DND-41 (cell line): ENCODE measurements at regions not wholly inside any gene's neighbourhood (a gene's known extent, or its start where the extent isn't known, plus 50 kb on each side); places are given as distances from the start of the nearest gene placed in this dataset.

Experiments used
- ATAC-seq: fragments of 200-7000 bp; cut with Tn5 transposase; 3 replicates; pipeline ENCODE4 v1.9.1; 2021; ENCODE audit warnings: low read depth; ENCODE audit not compliant: insufficient read depth
- DNase-seq: peaks from one replicate; pipeline ENCODE4 v3.0.0-alpha.2; 2020
- H2AFZ ChIP-seq: 2 replicates; pipeline ENCODE4 v1.6.0; 2012; ENCODE audit warnings: low read depth, low read length
- H3K27ac ChIP-seq: 2 replicates; pipeline ENCODE4 v1.5.1; 2012; ENCODE audit warnings: low read length, inconsistent platforms
- H3K27me3 ChIP-seq: fragments of 200-600 bp; sonication (generic); 2 replicates; pipeline ENCODE4 v1.6.0; 2012; ENCODE audit warnings: low read length, mild to moderate bottlenecking, inconsistent platforms; ENCODE audit not compliant: insufficient read depth, poor library complexity
- H3K36me3 ChIP-seq: 2 replicates; pipeline ENCODE4 v1.5.1; 2012; ENCODE audit warnings: low read length, inconsistent platforms; ENCODE audit not compliant: insufficient read depth
- H3K4me1 ChIP-seq: 2 replicates; pipeline ENCODE4 v1.5.1; 2012; ENCODE audit warnings: mild to moderate bottlenecking, low read length; ENCODE audit not compliant: insufficient read depth
- H3K4me2 ChIP-seq: 2 replicates; pipeline ENCODE4 v1.6.0; 2012; ENCODE audit warnings: mild to moderate bottlenecking, moderate library complexity, low read length, inconsistent platforms; ENCODE audit not compliant: insufficient read depth
- H3K4me3 ChIP-seq, 2 experiments: fragments of 200-600 bp in 1 of 2; shearing (Covaris generic) in 1 of 2; 2 replicates each; pipeline ENCODE4 v1.5.1; 2012 to 2016; ENCODE audit warnings: inconsistent platforms in 2 of 2, low read length in 2 of 2, mild to moderate bottlenecking in 2 of 2, low read depth in 1 of 2, moderate library complexity in 1 of 2
- H3K79me2 ChIP-seq: 2 replicates; pipeline ENCODE4 v1.6.0; 2012; ENCODE audit warnings: low read length, inconsistent platforms; ENCODE audit not compliant: insufficient read depth
- H3K9ac ChIP-seq: 2 replicates; pipeline ENCODE4 v1.6.0; 2012; ENCODE audit warnings: low read depth, mild to moderate bottlenecking, inconsistent platforms, low read length, moderate library complexity
- H3K9me3 ChIP-seq: 2 replicates; pipeline ENCODE4 v1.5.1; 2012; ENCODE audit warnings: low read length, moderate library complexity, mild to moderate bottlenecking, inconsistent platforms; ENCODE audit not compliant: insufficient read depth, severe bottlenecking
- H4K20me1 ChIP-seq: 2 replicates; pipeline ENCODE4 v1.6.0; 2012; ENCODE audit warnings: low read length; ENCODE audit not compliant: insufficient read depth
- CTCF ChIP-seq: IDR thresholded peaks from 2 replicates; pipeline ENCODE4 v1.5.1; 2012; ENCODE audit warnings: borderline replicate concordance, low read length, moderate library complexity, mild to moderate bottlenecking; ENCODE audit not compliant: poor library complexity, severe bottlenecking; ENCODE audit errors: extremely low read depth
- EZH2 ChIP-seq: IDR thresholded peaks from 3 replicates; pipeline ENCODE4 v1.6.1; 2012; ENCODE audit warnings: borderline replicate concordance, low read depth, mild to moderate bottlenecking, moderate library complexity, low read length, inconsistent platforms; ENCODE audit not compliant: severe bottlenecking

- Histone ChIP-seq H4K20me1 (no peaks in the 10 kb centered on the region), H3K4me1 (no peaks in the 10 kb centered on the region), H3K79me2 (no peaks in the 10 kb centered on the region), H3K27ac (no peak overlapping the region), H3K9ac (no peak overlapping the region), H3K4me2 (no peak overlapping the region), H3K27me3 (no peaks in the 10 kb centered on the region), H3K36me3 (no peaks in the 10 kb centered on the region), H3K4me3 (no peak overlapping the region), H2AFZ (no peak overlapping the region), H3K9me3 (no peaks in the 10 kb centered on the region)
- DNase-seq: no peak
- no peak for ATAC-seq
- TF ChIP-seq EZH2: no peak
- no peak for TF ChIP-seq CTCF
Observed at GRCh38 chr12:115160271-115161128, 476.5 kb upstream of the TBX3 start.

- H3K27me3 ChIP-seq: no peaks in the 10 kb centered on the region
- no peak for ATAC-seq
- no peak for TF ChIP-seq CTCF
- no peak for TF ChIP-seq EZH2
Observed at GRCh38 chr12:115158816-115159215, 474.8 kb upstream of the TBX3 start.

GRCh38 chr12:115155665-115156645 lies 472.0 kb upstream of the TBX3 start:
- H2AFZ ChIP-seq: no peak overlapping the region
- no peaks in the 10 kb centered on the region for H3K9me3 ChIP-seq
- H3K9ac ChIP-seq: no peak overlapping the region
- no peaks in the 10 kb centered on the region for H3K4me1 ChIP-seq
- no peaks in the 10 kb centered on the region for H3K27me3 ChIP-seq
- no peak overlapping the region for H3K4me2 ChIP-seq
- ATAC-seq (no peak), DNase-seq (no peak)
- no peak for TF ChIP-seq EZH2
- TF ChIP-seq CTCF: no peak
- no peak overlapping the region for H3K4me3 ChIP-seq
- no peak overlapping the region for H3K27ac ChIP-seq
- H3K79me2 ChIP-seq: no peaks in the 10 kb centered on the region
- no peaks in the 10 kb centered on the region for H3K36me3 ChIP-seq
- H4K20me1 ChIP-seq: no peaks in the 10 kb centered on the region

More at GRCh38 chr12:115158816-115159215, 474.8 kb upstream of the TBX3 start:
- no peaks in the 10 kb centered on the region for H3K79me2 ChIP-seq
- H2AFZ ChIP-seq: no peak overlapping the region
- no peak overlapping the region for H3K4me2 ChIP-seq
- no peak overlapping the region for H3K27ac ChIP-seq
- DNase-seq: no peak
- no peak overlapping the region for H3K9ac ChIP-seq
- no peak overlapping the region for H3K4me3 ChIP-seq
- H3K4me1 ChIP-seq: no peaks in the 10 kb centered on the region
- H3K9me3 ChIP-seq: no peaks in the 10 kb centered on the region
- no peaks in the 10 kb centered on the region for H3K36me3 ChIP-seq
- H4K20me1 ChIP-seq: no peaks in the 10 kb centered on the region
